ENCODE measurements at regions not wholly inside any gene's neighbourhood (a gene's known extent, or its start where the extent isn't known, plus 50 kb on each side); places are given as distances from the start of the nearest gene placed in this dataset.

- no peak for TF ChIP-seq EP300 (IDR thresholded peaks at IDR 0.05)
- no peak for TF ChIP-seq CTCF (IDR thresholded peaks at IDR 0.05)
- no peak for TF ChIP-seq POLR2AphosphoS5 (IDR thresholded peaks at IDR 0.05)
Observed at GRCh38 chr13:23985839-23986238, 88.5 kb upstream of the C1QTNF9B start.

Data from esophagus muscularis mucosa (tissue), 4 donors.